Raji (cell line): ENCODE measurements at regions not wholly inside any gene's neighbourhood (a gene's known extent, or its start where the extent isn't known, plus 50 kb on each side); places are given as distances from the start of the nearest gene placed in this dataset.

Source experiments
- POLR2A ChIP-seq: IDR thresholded peaks from 2 replicates; pipeline ENCODE4 v1.6.1; 2011; ENCODE audit warnings: low read depth, low read length, control low read depth; ENCODE audit not compliant: insufficient read depth

DNA sequence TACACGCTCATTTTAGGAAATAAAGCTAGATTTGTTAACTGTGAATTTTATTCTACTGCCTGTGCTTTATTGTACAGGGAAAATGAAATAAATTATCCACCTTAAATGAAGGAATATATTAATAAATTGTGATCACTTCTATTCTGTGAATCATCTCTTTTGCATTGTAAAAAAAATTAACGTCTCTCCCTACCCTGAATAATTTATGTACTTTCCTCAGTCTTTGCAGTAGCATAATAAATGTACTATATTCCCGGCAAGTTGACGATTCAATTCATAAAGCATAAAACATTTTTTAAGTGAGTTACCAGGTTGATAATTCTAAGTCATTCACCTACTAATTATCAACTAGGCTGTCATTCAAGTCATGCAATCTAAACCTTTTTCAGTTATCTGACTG lies 1425.3 kb upstream of the CDH9 start:
- TF ChIP-seq POLR2A: no peak

GRCh38 chr5:28451483-28451882 lies 1413.1 kb upstream of the CDH9 start:
- TF ChIP-seq POLR2A: no peak

- no peak for TF ChIP-seq POLR2A
These were observed 1412.6 kb upstream of the CDH9 start for GRCh38 chr5:28450997-28451396.

DNA sequence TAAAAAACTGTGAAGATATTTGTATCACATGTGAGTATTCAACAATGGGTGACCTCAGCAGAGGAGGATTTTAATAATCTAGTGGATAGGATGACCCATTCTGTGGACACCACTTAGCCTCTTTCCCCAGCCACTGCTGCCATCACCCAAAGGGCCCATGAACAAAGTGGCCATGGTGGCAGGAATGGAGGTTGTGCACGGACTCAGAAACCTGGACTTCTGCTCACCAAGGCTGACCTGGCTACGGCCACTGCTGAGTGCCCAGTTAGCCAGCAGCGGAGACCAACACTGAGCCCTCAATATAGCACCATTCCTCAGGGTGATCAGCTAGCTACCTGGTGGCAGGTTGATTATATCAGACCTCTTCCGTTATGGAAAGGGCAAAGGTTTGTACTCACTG lies 1410.4 kb upstream of the CDH9 start:
- no peak for TF ChIP-seq POLR2A

GRCh38 chr5:28430565-28431178 lies 1392.3 kb upstream of the CDH9 start:
- TF ChIP-seq POLR2A: no peak

GRCh38 chr5:28421141-28421540 lies 1382.8 kb upstream of the CDH9 start:
- TF ChIP-seq POLR2A: no peak

GRCh38 chr5:28415791-28416443 lies 1377.5 kb upstream of the CDH9 start:
- TF ChIP-seq POLR2A: no peak

DNA sequence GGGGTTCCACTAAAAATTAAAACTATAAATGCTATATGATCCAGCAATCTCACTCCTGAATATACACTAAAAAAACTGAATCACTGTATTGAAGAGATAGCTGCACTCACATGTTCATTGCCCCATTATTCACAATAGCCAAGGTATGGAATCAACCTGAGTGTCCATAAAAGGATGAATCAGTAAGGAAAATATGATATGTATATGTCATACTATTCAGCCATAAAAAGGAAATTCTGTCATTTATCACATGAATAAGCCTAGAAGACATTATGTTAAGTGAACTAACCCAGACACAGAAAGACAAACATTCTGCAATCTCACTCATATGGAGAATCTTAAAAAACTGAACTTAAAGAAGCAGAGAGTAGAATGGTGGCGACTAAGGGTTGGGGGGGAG lies 1376.2 kb upstream of the CDH9 start:
- no peak for TF ChIP-seq POLR2A

- no peak for TF ChIP-seq POLR2A
These were observed 1370.3 kb upstream of the CDH9 start for GRCh38 chr5:28408651-28409050.

- TF ChIP-seq POLR2A: no peak
These were observed 1369.8 kb upstream of the CDH9 start for GRCh38 chr5:28408186-28408585.

DNA sequence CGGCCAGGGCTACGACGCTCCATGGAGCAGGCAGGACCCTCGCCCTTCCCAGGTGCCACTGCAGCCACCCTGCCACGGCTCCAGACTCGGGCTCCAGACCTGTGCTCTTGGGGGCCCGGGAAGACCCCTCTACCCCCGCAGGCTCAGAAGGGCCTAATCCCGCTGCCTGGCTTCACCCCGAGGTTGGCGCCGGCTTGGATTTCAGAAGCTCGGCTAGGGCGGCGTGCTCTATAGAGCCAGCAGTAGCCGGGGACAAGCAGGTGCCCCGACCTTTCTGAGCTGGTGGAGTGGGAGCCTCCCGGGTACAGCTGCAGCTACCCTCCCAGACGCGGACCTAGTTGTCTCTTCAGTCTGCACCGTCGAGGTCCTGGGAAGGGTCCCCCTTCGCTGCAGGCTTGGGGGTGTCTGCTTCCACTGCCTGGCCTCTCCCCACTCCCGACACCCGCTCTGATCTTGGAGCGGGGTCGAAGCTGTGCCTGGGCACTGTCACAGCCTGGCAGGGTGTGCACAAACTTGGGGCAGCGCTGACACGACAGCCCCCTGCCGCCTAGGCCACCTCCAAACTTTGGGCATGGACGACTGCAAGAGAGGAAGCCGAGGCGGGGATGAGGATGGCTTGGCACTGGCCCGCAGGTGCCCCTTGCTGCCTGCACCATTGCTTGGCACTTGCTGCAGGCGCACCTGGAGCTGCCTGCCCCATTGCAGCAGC lies 1366.1 kb upstream of the CDH9 start:
- no peak for TF ChIP-seq POLR2A

DNA sequence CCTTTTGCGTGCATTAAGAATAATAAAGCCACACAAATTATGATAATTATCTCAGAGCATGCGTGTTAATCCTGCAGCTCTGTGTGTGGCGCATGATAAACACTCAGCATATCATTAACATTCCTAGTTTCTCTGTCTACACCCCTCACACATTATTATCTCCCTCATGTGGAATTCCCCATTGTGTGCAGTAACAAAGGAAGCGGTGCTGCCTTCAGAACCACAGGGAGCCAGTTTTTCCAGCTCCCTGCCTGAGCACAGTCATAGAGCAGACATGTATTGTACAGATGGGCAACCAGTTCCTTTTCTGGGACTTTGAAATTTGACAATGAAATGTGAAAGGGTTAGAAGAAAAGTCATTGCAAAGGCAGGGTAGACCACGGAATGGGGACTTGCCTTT lies 1365.5 kb upstream of the CDH9 start:
- TF ChIP-seq POLR2A: no peak

- TF ChIP-seq POLR2A: no peak
These were observed 1364.4 kb upstream of the CDH9 start for GRCh38 chr5:28402590-28403301.

DNA sequence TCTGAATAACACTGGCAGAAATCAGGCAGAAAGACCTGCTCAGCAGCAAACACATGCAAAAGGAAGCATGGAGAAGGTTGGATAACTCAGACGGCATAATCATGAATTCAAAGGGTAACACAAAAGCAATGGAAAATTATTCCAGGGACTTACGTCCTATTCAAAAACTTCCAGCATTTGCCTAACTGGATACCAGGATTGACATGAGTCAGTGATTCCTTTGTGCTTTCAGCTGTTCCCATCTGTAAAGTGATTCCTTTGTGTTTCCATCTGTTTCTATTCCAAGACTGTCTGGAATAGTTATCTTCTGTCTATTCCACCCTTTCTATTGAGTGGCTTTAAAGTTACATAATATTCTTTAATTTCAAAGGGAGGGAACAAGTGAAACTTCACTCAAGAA lies 1361.7 kb upstream of the CDH9 start:
- TF ChIP-seq POLR2A: no peak

DNA sequence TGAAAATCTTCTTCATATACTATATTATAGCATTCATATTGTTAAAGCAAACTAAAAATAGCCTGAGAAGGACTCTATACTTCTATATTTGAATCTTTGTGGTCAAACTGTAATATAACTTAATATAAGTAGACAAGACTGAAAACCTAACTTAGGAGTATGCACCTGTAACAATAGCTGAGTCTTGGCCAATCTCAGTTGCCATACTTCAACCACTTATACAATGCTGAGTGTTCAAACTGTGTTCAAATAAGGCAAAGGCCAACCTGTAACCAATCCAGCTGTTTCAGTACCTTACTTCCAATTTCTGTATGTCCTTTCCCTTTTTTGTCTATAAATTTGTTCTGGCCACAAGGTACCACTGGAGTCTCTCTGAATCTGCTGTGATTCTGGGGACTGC lies 1360.8 kb upstream of the CDH9 start:
- TF ChIP-seq POLR2A: no peak

GRCh38 chr5:28398185-28398584 lies 1359.8 kb upstream of the CDH9 start:
- TF ChIP-seq POLR2A: no peak
